Liver (tissue), 3 donors: ENCODE measurements at regions not wholly inside any gene's neighbourhood (a gene's known extent, or its start where the extent isn't known, plus 50 kb on each side); places are given as distances from the start of the nearest gene placed in this dataset.
"Not testable (repeated sequence)": the region's sequence is repeated elsewhere in the genome, so short reads cannot be mapped to it uniquely, and the experiment has no call there.

ENCODE experiments used
- JUND ChIP-seq, 2 donors: IDR thresholded peaks; 2 replicates each; pipeline ENCODE4 v1.6.1; 2016; ENCODE audit warnings: antibody characterized with exemption in 2 of 2
- RXRA ChIP-seq, 2 donors: IDR thresholded peaks; 2 replicates each; pipeline ENCODE4 v1.6.1; 2017 to 2018; ENCODE audit warnings: antibody characterized with exemption in 2 of 2, mild to moderate bottlenecking in 1 of 2
- YY1 ChIP-seq: IDR thresholded peaks from 2 replicates; pipeline ENCODE4 v1.6.1; 2016; ENCODE audit warnings: antibody characterized with exemption, mild to moderate bottlenecking
- TF ChIP-seq, protein P1 (sequence below): fragments of 150-350 bp; IDR thresholded peaks from 2 replicates; pipeline ENCODE4 v1.5.1; 2017; ENCODE audit warnings: improper control_type of control experiment, low read depth, low read length; ENCODE audit not compliant: missing input control
- donor health status: healthy.
- donor health status: healthy.

- TF ChIP-seq, protein P1, sequence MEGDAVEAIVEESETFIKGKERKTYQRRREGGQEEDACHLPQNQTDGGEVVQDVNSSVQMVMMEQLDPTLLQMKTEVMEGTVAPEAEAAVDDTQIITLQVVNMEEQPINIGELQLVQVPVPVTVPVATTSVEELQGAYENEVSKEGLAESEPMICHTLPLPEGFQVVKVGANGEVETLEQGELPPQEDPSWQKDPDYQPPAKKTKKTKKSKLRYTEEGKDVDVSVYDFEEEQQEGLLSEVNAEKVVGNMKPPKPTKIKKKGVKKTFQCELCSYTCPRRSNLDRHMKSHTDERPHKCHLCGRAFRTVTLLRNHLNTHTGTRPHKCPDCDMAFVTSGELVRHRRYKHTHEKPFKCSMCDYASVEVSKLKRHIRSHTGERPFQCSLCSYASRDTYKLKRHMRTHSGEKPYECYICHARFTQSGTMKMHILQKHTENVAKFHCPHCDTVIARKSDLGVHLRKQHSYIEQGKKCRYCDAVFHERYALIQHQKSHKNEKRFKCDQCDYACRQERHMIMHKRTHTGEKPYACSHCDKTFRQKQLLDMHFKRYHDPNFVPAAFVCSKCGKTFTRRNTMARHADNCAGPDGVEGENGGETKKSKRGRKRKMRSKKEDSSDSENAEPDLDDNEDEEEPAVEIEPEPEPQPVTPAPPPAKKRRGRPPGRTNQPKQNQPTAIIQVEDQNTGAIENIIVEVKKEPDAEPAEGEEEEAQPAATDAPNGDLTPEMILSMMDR, result not testable (repeated sequence)
- not testable (repeated sequence) for TF ChIP-seq JUND (IDR thresholded peaks at IDR 0.05); RXRA (IDR thresholded peaks at IDR 0.05); YY1
Measured at GRCh38 chr2:388752-389151, 100.9 kb upstream of the ALKAL2 start.
